Endothelial cell of umbilical vein (primary cell): ENCODE measurements at regions not wholly inside any gene's neighbourhood (a gene's known extent, or its start where the extent isn't known, plus 50 kb on each side); places are given as distances from the start of the nearest gene placed in this dataset.

Experiments used
- BruUV-seq: library from RNA; stranded (reverse); fragments of 400-500 nt; replicated peaks from 2 replicates; lab custom pipeline; 2021; lab: Mats Ljungman, UMichigan
- CTCF ChIA-PET: fragments of 300-600, 350-600 bp; sonication (Branson Sonifier 250); formaldehyde crosslinking; loops from one replicate; lab custom pipeline; 2021; ENCODE audit warnings: antibody characterized with exemption, inconsistent platforms; lab: Charles Lee
- POLR2A ChIA-PET: fragments of 300-600, 350-600 bp; sonication (Branson Sonifier 250); formaldehyde crosslinking; loops from one replicate; lab custom pipeline; 2021; ENCODE audit warnings: antibody characterized with exemption, inconsistent platforms; lab: Charles Lee
- DNase-seq: peaks from one replicate; pipeline ENCODE4 v3.0.0-alpha.2; 2011; ENCODE audit warnings: low read depth, low spot score
- FAIRE-seq: peaks from 2 replicates; lab custom pipeline; 2011; peaks lifted over from hg19 to GRCh38; lab: Jason Lieb, UNC
- H2AFZ ChIP-seq: 2 replicates; pipeline ENCODE4 v1.6.0; 2012; ENCODE audit warnings: low read depth, low read length, control low read depth, inconsistent platforms
- H3K27ac ChIP-seq: 2 replicates; pipeline ENCODE4 v1.5.1; 2011; ENCODE audit warnings: low read depth, mild to moderate bottlenecking, control low read depth, low read length, moderate library complexity; ENCODE audit not compliant: insufficient read depth
- H3K27me3 ChIP-seq, 2 experiments: 2 replicates each; pipeline versions ENCODE4 v1.6.0 to v1.6.1; 2011; ENCODE audit warnings: low read length in 2 of 2, mixed read lengths in 1 of 2; ENCODE audit not compliant: control insufficient read depth in 2 of 2, insufficient read depth in 2 of 2
- H3K36me3 ChIP-seq, 2 experiments: 2 replicates in 1 of 2; 3 replicates in 1 of 2; pipeline ENCODE4 v1.5.1; 2011; ENCODE audit warnings: low read length in 2 of 2, mild to moderate bottlenecking in 1 of 2, moderate library complexity in 1 of 2; ENCODE audit not compliant: control insufficient read depth in 2 of 2, insufficient read depth in 2 of 2; ENCODE audit errors: extremely low read depth in 1 of 2
- H3K4me1 ChIP-seq: 3 replicates; pipeline ENCODE4 v1.5.1; 2011; ENCODE audit warnings: mild to moderate bottlenecking, low read length; ENCODE audit not compliant: control insufficient read depth, insufficient read depth; ENCODE audit errors: extremely low read depth
- H3K4me2 ChIP-seq: 2 replicates; pipeline ENCODE4 v1.6.1; 2011; ENCODE audit warnings: low read length, control low read depth, mixed read lengths; ENCODE audit not compliant: insufficient read depth
- H3K4me3 ChIP-seq, 3 experiments: fragments of 200-600 bp in 1 of 3; sonication (generic), shearing (Covaris generic) in 1 of 3; replicated peaks in 1 of 3; 2 replicates each; pipeline ENCODE4 v1.5.1; 2011 to 2016; ENCODE audit warnings: control low read depth in 3 of 3, low read length in 3 of 3, mild to moderate bottlenecking in 2 of 3, inconsistent platforms in 1 of 3, low read depth in 1 of 3, moderate library complexity in 1 of 3; ENCODE audit not compliant: insufficient read depth in 1 of 3
- H3K79me2 ChIP-seq: 2 replicates; pipeline ENCODE4 v1.6.0; 2012; ENCODE audit warnings: low read length, inconsistent platforms; ENCODE audit not compliant: control insufficient read depth, insufficient read depth
- H3K9ac ChIP-seq: replicated peaks from 2 replicates; pipeline ENCODE3; 2011; ENCODE audit warnings: low read length, control low read depth; ENCODE audit not compliant: insufficient read depth; ENCODE audit errors: extremely low read depth
- H3K9me1 ChIP-seq: replicated peaks from 3 replicates; pipeline ENCODE4 v1.6.0; 2011; ENCODE audit warnings: mild to moderate bottlenecking, low read length; ENCODE audit not compliant: control insufficient read depth, insufficient read depth; ENCODE audit errors: extremely low read depth
- H3K9me3 ChIP-seq: replicated peaks from 2 replicates; pipeline ENCODE4 v1.5.1; 2012; ENCODE audit warnings: low read length, inconsistent platforms; ENCODE audit not compliant: control insufficient read depth, insufficient read depth
- H4K20me1 ChIP-seq: replicated peaks from 2 replicates; pipeline ENCODE3; 2011; ENCODE audit warnings: mild to moderate bottlenecking, low read length; ENCODE audit not compliant: control insufficient read depth, insufficient read depth; ENCODE audit errors: extremely low read depth
- CTCF ChIP-seq, 2 donors: IDR thresholded peaks; 1 replicate in 1 of 2; 2 replicates in 1 of 2; pipeline ENCODE4 v1.5.1; 2011; ENCODE audit warnings: low read length in 2 of 2, mild to moderate bottlenecking in 2 of 2, moderate library complexity in 2 of 2, control low read depth in 1 of 2, inconsistent platforms in 1 of 2, low read depth in 1 of 2; ENCODE audit not compliant: insufficient read depth in 1 of 2; ENCODE audit errors: extremely low read depth in 1 of 2
- EZH2 ChIP-seq: IDR thresholded peaks from 2 replicates; pipeline ENCODE4 v1.6.1; 2012; ENCODE audit warnings: borderline replicate concordance, low read depth, mild to moderate bottlenecking, moderate library complexity, low read length, inconsistent platforms; ENCODE audit not compliant: severe bottlenecking
- FOS ChIP-seq: IDR thresholded peaks from 2 replicates; pipeline ENCODE4 v1.6.1; 2011; ENCODE audit warnings: mild to moderate bottlenecking, low read length, moderate library complexity, borderline replicate concordance; ENCODE audit not compliant: insufficient read depth
- GATA2 ChIP-seq: IDR thresholded peaks from 2 replicates; pipeline ENCODE4 v1.7.0; 2011; ENCODE audit warnings: low read depth, mild to moderate bottlenecking, moderate library complexity, mixed read lengths, low read length; ENCODE audit not compliant: insufficient read length, insufficient read depth
- JUN ChIP-seq: IDR thresholded peaks from 2 replicates; pipeline ENCODE4 v1.6.1; 2011; ENCODE audit warnings: borderline replicate concordance, low read depth; ENCODE audit not compliant: insufficient read length, insufficient read depth
- MAX ChIP-seq: IDR thresholded peaks from 2 replicates; pipeline ENCODE4 v1.6.1; 2011; ENCODE audit not compliant: insufficient read depth, insufficient read length
- MYC ChIP-seq: IDR thresholded peaks from one replicate; pipeline ENCODE4 v1.6.1; 2011; ENCODE audit warnings: mild to moderate bottlenecking, low read depth, low read length
- POLR2A ChIP-seq: IDR thresholded peaks from 2 replicates; pipeline ENCODE4 v1.6.1; 2012; ENCODE audit warnings: low read depth, mild to moderate bottlenecking, control low read depth, low read length
- POLR2AphosphoS5 ChIP-seq: IDR thresholded peaks from 2 replicates; pipeline ENCODE4 v1.6.1; 2012; ENCODE audit warnings: low read depth, mild to moderate bottlenecking, control low read depth, low read length, moderate library complexity; ENCODE audit not compliant: insufficient read depth
- dilution Hi-C: fragments of 300-500 bp; cut with MboI; formaldehyde crosslinking; loops from one replicate; pipeline ENCODE4 v1.15.0; 2019; ENCODE audit warnings: low sequenced_read_pairs; ENCODE audit not compliant: extremely low pct_ligation_motif_present
- intact Hi-C: fragments of 100-400 bp; cut with micrococcal nuclease; formaldehyde crosslinking; loops from one replicate; pipeline ENCODE4 v1.10.0; 2022

- TF ChIP-seq POLR2A (no peak), CTCF (IDR thresholded peaks at IDR 0.05; ENCODE audit: extremely low read depth in 1 of 2, insufficient read depth in 1 of 2, low read depth in 1 of 2, low read length in 2 of 2) (no peak), EZH2 (no peak), MAX (no peak), JUN (no peak), POLR2AphosphoS5 (no peak), MYC (no peak), GATA2 (no peak), FOS (no peak)
- no peak overlapping the region for H3K9ac ChIP-seq
- no peak overlapping the region for H3K4me3 ChIP-seq
- no peak overlapping the region for H2AFZ ChIP-seq
- no TSS peak for BruUV-seq
- FAIRE-seq: no peak
- DNase-seq: no peak
- ChIA-PET POLR2A (no interaction called here), CTCF (no interaction called here)
- H3K27me3 ChIP-seq: no peaks in the 10 kb centered on the region
- H3K9me3 ChIP-seq: no peaks in the 10 kb centered on the region
- H3K4me1 ChIP-seq: no peaks in the 10 kb centered on the region
- H3K79me2 ChIP-seq: no peaks in the 10 kb centered on the region
- no peaks in the 10 kb centered on the region for H3K36me3 ChIP-seq
- H4K20me1 ChIP-seq: no peaks in the 10 kb centered on the region
- no peak overlapping the region for H3K27ac ChIP-seq
- H3K4me2 ChIP-seq: no peak overlapping the region
- intact Hi-C loops (no loop called here), dilution Hi-C loops (no loop called here)
- no peaks in the 10 kb centered on the region for H3K9me1 ChIP-seq
These were observed 193.0 kb downstream of the IDS start for GRCh38 chrX:149312097-149312496.
